22Rv1 (cell line): ENCODE measurements at regions not wholly inside any gene's neighbourhood (a gene's known extent, or its start where the extent isn't known, plus 50 kb on each side); places are given as distances from the start of the nearest gene placed in this dataset.

Experiments
- CTCF ChIP-seq: fragments of 450-650 bp; IDR thresholded peaks from 2 replicates; pipeline ENCODE4 v1.5.1; 2017; ENCODE audit warnings: mild to moderate bottlenecking
- ZFX ChIP-seq: fragments of 450-650 bp; IDR thresholded peaks from 2 replicates; pipeline ENCODE4 v1.6.1; 2017; ENCODE audit warnings: antibody characterized with exemption, borderline replicate concordance

DNA sequence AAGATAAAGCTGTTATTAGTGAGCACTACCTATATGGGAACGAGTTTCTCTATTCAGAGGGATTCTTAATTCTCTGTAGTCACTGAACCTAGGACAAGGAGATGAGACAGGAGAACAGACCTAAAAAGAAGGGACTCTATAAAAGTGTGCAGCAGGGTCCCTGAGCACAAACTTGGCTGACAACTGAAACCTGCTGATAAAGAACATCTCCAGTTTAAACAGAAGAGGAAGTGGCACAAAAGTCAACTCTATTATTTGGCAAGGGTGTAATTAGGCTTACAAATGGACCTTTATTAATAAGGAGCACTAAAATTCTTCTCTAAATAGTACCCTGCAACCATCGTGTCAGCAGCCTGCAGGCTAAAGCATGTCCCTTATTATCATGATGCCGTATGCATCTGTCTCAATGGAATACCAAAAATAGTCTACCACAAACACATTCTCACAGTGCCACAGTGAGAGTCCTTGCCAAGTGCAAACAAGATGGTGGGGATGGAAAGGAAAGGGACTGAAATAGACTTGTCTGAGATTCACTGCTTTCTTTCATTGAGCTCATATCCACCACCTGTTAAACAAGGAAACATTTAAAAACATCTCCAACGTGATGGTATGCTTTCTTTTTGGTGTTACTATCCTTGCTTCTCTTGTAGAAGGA, 260.2 kb downstream of the INSIG2 start:
- TF ChIP-seq CTCF (no peak), ZFX (no peak)
